GM10266 (cell line): ENCODE measurements at regions not wholly inside any gene's neighbourhood (a gene's known extent, or its start where the extent isn't known, plus 50 kb on each side); places are given as distances from the start of the nearest gene placed in this dataset.

Experiments
- DNase-seq: peaks from one replicate; pipeline ENCODE4 v3.0.0; 2012; ENCODE audit errors: extremely low spot score
- CTCF ChIP-seq: IDR thresholded peaks from 2 replicates; pipeline ENCODE4 v1.5.1; 2012; ENCODE audit warnings: mild to moderate bottlenecking, low read depth; ENCODE audit not compliant: control insufficient read depth, insufficient read depth; ENCODE audit errors: missing control alignments

GRCh38 chr5:29568028-29568427 is 1625.5 kb upstream of the CDH6 start:
- no peak for TF ChIP-seq CTCF
- DNase-seq = no peak

- no peak for TF ChIP-seq CTCF
- no peak for DNase-seq
These were observed 1631.9 kb upstream of the CDH6 start for GRCh38 chr5:29561564-29561963.

GRCh38 chr5:29550523-29550922 is 1643.0 kb upstream of the CDH6 start:
- TF ChIP-seq CTCF = no peak

GRCh38 chr5:29548262-29548661 is 1645.2 kb upstream of the CDH6 start:
- TF ChIP-seq CTCF = no peak
- no peak for DNase-seq

More at GRCh38 chr5:29550523-29550922, 1643.0 kb upstream of the CDH6 start:
- no peak for DNase-seq

- no peak for TF ChIP-seq CTCF
- DNase-seq = no peak
These were observed 1646.1 kb upstream of the CDH6 start for GRCh38 chr5:29547236-29547865.

- no peak for TF ChIP-seq CTCF
- DNase-seq = no peak
These were observed 1650.0 kb upstream of the CDH6 start for GRCh38 chr5:29543501-29543900.

GRCh38 chr5:29524227-29524626 is 1669.3 kb upstream of the CDH6 start:
- no peak for TF ChIP-seq CTCF
- DNase-seq = no peak
